GM23338 (cell line): ENCODE measurements at regions not wholly inside any gene's neighbourhood (a gene's known extent, or its start where the extent isn't known, plus 50 kb on each side); places are given as distances from the start of the nearest gene placed in this dataset.

Experiments used
- ATAC-seq: fragments of 200-7000 bp; cut with Tn5 transposase; 3 replicates; pipeline ENCODE4 v1.9.1; 2020
- DNase-seq: peaks from one replicate; pipeline ENCODE4 v3.0.0-alpha.2; 2015; ENCODE audit warnings: low spot score
- H2AFZ ChIP-seq: fragments of 200-600 bp; sonication (generic); 2 replicates; pipeline ENCODE4 v1.8.0; 2016; ENCODE audit warnings: antibody characterized with exemption, mild to moderate bottlenecking, moderate library complexity
- H3F3A ChIP-seq: fragments of 200-600 bp; sonication (generic); replicated peaks from 2 replicates; pipeline ENCODE4 v1.8.0; 2017; ENCODE audit warnings: antibody characterized with exemption, mixed run types, low read depth
- H3K27ac ChIP-seq: fragments of 200-600 bp; sonication (generic); 2 replicates; pipeline ENCODE4 v1.6.1; 2016; ENCODE audit warnings: low read depth
- H3K27me3 ChIP-seq: fragments of 200-600 bp; sonication (generic); 2 replicates; pipeline ENCODE4 v1.8.0; 2016; ENCODE audit warnings: mild to moderate bottlenecking, mixed run types, moderate library complexity; ENCODE audit not compliant: insufficient read depth
- H3K36me3 ChIP-seq: fragments of 200-600 bp; sonication (generic); 2 replicates; pipeline ENCODE4 v1.8.0; 2016; ENCODE audit warnings: mild to moderate bottlenecking; ENCODE audit not compliant: insufficient read depth
- H3K4me1 ChIP-seq: fragments of 200-600 bp; sonication (generic); 2 replicates; pipeline ENCODE4 v1.8.0; 2016; ENCODE audit warnings: mild to moderate bottlenecking, moderate library complexity; ENCODE audit not compliant: insufficient read depth
- H3K4me2 ChIP-seq: fragments of 200-600 bp; sonication (generic); 2 replicates; pipeline ENCODE4 v1.7.1; 2017; ENCODE audit warnings: mixed run types
- H3K4me3 ChIP-seq: fragments of 200-600 bp; sonication (generic); 2 replicates; pipeline ENCODE4 v1.6.1; 2016; ENCODE audit warnings: mixed run types
- H3K79me2 ChIP-seq: fragments of 200-600 bp; sonication (generic); replicated peaks from 2 replicates; pipeline ENCODE4 v1.8.0; 2017; ENCODE audit warnings: mild to moderate bottlenecking; ENCODE audit not compliant: insufficient read depth
- H3K9me2 ChIP-seq: fragments of 200-600 bp; sonication (generic); 2 replicates; pipeline ENCODE4 v1.8.0; 2017; ENCODE audit not compliant: insufficient read depth
- H4K20me1 ChIP-seq: fragments of 200-600 bp; sonication (generic); replicated peaks from 2 replicates; pipeline ENCODE4 v1.8.0; 2017; ENCODE audit warnings: mild to moderate bottlenecking; ENCODE audit not compliant: insufficient read depth
- H3K27ac Mint-ChIP-seq: 2 replicates; pipeline ENCODE4 v1.8.0; 2020; ENCODE audit warnings: inconsistent platforms, mild to moderate bottlenecking, moderate library complexity, mixed read lengths
- H3K27me3 Mint-ChIP-seq: 3 replicates; pipeline ENCODE4 v1.8.0; 2022; ENCODE audit warnings: low read depth, mild to moderate bottlenecking, moderate library complexity, mixed read lengths, inconsistent platforms; ENCODE audit not compliant: insufficient read depth, poor library complexity
- H3K36me3 Mint-ChIP-seq: 3 replicates; pipeline ENCODE4 v1.8.0; 2021; ENCODE audit warnings: low read depth, mild to moderate bottlenecking, inconsistent platforms, moderate library complexity, mixed read lengths
- H3K4me1 Mint-ChIP-seq: 3 replicates; pipeline ENCODE4 v1.8.0; 2020; ENCODE audit warnings: mild to moderate bottlenecking, inconsistent platforms, mixed read lengths
- H3K4me3 Mint-ChIP-seq: 3 replicates; pipeline ENCODE4 v1.8.0; 2021; ENCODE audit warnings: moderate library complexity, mild to moderate bottlenecking, inconsistent platforms, mixed read lengths
- H3K9me3 Mint-ChIP-seq: 3 replicates; pipeline ENCODE4 v1.8.0; 2020; ENCODE audit warnings: moderate library complexity, mild to moderate bottlenecking, inconsistent platforms, mixed read lengths
- CREB1 ChIP-seq: fragments of 250-450 bp; sonication (Bioruptor Pico); IDR thresholded peaks from 2 replicates; pipeline ENCODE4 v1.5.0; 2020; ENCODE audit warnings: low read depth, mild to moderate bottlenecking, moderate library complexity
- EZH2 ChIP-seq: fragments of 200-600 bp; sonication (generic); IDR thresholded peaks from one replicate; pipeline ENCODE4 v1.8.0; 2017; ENCODE audit warnings: antibody characterized with exemption, mild to moderate bottlenecking, low read depth; ENCODE audit not compliant: unreplicated experiment
- EZH2phosphoT487 ChIP-seq: fragments of 200-600 bp; sonication (generic); IDR thresholded peaks from one replicate; pipeline ENCODE4 v1.8.1; 2018; ENCODE audit warnings: antibody characterized with exemption; ENCODE audit not compliant: unreplicated experiment
- JUNB ChIP-seq: IDR thresholded peaks from one replicate; pipeline ENCODE4 v1.6.1; 2016; ENCODE audit warnings: antibody characterized with exemption; ENCODE audit not compliant: unreplicated experiment
- NANOG ChIP-seq: IDR thresholded peaks from 2 replicates; pipeline ENCODE4 v1.6.1; 2016; ENCODE audit warnings: antibody characterized with exemption, borderline replicate concordance
- REST ChIP-seq: IDR thresholded peaks from one replicate; pipeline ENCODE4 v1.6.1; 2018; ENCODE audit warnings: antibody characterized with exemption; ENCODE audit not compliant: unreplicated experiment
- STAT1 ChIP-seq: IDR thresholded peaks from one replicate; pipeline ENCODE4 v1.6.1; 2016; ENCODE audit warnings: antibody characterized with exemption; ENCODE audit not compliant: unreplicated experiment
- ZNF114 ChIP-seq: fragments of 250-450 bp; sonication (Bioruptor Pico); IDR thresholded peaks from 2 replicates; pipeline ENCODE4 v1.5.0; 2020; ENCODE audit warnings: mild to moderate bottlenecking, moderate library complexity
- ZNF331 ChIP-seq: fragments of 250-450 bp; sonication (Bioruptor Pico); IDR thresholded peaks from 2 replicates; pipeline ENCODE4 v1.5.0; 2020; ENCODE audit warnings: low read depth, mild to moderate bottlenecking, moderate library complexity
- ZNF462 ChIP-seq: fragments of 250-450 bp; sonication (Bioruptor Pico); IDR thresholded peaks from 2 replicates; pipeline ENCODE4 v1.5.0; 2020; ENCODE audit warnings: mild to moderate bottlenecking, moderate library complexity
- TF ChIP-seq, protein P1 (sequence below), 2 experiments: fragments of 200-600 bp in 1 of 2; sonication (generic) in 1 of 2; conservative IDR thresholded peaks; 2 replicates each; pipeline versions ENCODE4 v1.5.1 to v1.6.1; 2016 to 2017; ENCODE audit warnings: antibody characterized with exemption in 2 of 2, low read depth in 2 of 2, mild to moderate bottlenecking in 2 of 2, moderate library complexity in 1 of 2

DNA sequence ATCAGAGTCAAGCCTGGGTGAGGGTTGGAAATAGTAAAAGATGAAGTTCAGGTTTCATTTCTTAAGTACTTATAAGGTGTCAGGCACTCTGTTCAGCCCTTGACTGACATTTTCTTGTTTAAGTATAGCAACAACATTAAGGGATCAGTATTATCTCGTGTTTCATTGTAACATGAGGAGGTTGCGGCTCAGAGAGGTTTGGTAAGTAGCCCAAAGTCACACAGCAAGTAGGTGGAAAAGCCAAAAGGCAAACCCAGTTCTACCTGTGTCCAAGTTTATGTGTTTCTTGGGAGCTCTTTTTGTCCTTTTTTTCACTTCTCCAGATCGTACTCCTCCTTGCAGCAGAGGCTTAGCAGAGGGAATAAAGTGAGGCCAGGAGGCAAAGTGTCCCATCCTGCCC lies 337.5 kb upstream of the KLF3 start (continued):
- TF ChIP-seq ZNF462 (CRISPR knock-in tag) = no peak
- TF ChIP-seq ZNF114 (CRISPR knock-in tag) = no peak
- TF ChIP-seq STAT1 = no peak
- no peak for TF ChIP-seq NANOG
- TF ChIP-seq JUNB = no peak
- TF ChIP-seq EZH2phosphoT487 = no peak
- TF ChIP-seq ZNF331 = no peak
- TF ChIP-seq, protein P1, sequence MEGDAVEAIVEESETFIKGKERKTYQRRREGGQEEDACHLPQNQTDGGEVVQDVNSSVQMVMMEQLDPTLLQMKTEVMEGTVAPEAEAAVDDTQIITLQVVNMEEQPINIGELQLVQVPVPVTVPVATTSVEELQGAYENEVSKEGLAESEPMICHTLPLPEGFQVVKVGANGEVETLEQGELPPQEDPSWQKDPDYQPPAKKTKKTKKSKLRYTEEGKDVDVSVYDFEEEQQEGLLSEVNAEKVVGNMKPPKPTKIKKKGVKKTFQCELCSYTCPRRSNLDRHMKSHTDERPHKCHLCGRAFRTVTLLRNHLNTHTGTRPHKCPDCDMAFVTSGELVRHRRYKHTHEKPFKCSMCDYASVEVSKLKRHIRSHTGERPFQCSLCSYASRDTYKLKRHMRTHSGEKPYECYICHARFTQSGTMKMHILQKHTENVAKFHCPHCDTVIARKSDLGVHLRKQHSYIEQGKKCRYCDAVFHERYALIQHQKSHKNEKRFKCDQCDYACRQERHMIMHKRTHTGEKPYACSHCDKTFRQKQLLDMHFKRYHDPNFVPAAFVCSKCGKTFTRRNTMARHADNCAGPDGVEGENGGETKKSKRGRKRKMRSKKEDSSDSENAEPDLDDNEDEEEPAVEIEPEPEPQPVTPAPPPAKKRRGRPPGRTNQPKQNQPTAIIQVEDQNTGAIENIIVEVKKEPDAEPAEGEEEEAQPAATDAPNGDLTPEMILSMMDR (conservative IDR thresholded peaks at IDR 0.05; ENCODE audit: low read depth in 2 of 2) = no peak
- no peak for TF ChIP-seq CREB1 (CRISPR knock-in tag)

DNA sequence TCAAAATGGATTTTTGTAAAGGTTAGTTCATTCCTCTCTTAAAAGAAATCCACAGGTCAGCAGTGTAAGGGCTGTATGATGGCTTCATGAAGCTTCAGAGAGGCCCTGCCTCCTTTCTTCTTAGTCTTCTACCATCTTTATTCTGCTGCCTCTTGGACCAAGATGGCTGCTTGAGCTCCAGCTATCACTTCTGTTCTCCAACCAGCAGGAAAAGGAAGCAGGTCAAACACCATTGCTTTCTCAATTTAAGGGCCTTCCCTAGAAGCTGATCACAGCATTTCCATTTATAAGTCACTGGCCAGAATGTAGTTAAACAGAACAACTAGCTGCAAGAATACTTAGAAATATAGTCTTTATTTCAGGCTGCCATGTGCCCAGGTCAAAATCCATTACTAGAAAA lies 336.8 kb upstream of the KLF3 start:
- Histone ChIP-seq H3K4me1 (peaks cover 6% of the 10 kb centered on the region; the same call in 1 of the 2 replicates), H3K27me3 (no peaks in the 10 kb centered on the region), H3K4me3 (no peak overlapping the region), H3F3A (no peaks in the 10 kb centered on the region), H3K27ac (no peak overlapping the region), H3K4me2 (no peak overlapping the region), H2AFZ (no peak overlapping the region), H3K79me2 (no peaks in the 10 kb centered on the region), H3K9me2 (peaks cover 7% of the 10 kb centered on the region; the same call in 1 of the 2 replicates), H3K36me3 (no peaks in the 10 kb centered on the region), H4K20me1 (no peaks in the 10 kb centered on the region)
- Mint-ChIP-seq H3K4me3 (no peak overlapping the region), H3K27ac (no peak overlapping the region), H3K4me1 (peaks cover 18% of the 10 kb centered on the region), H3K36me3 (peaks cover 15% of the 10 kb centered on the region), H3K9me3 (peaks cover 22% of the 10 kb centered on the region), H3K27me3 (no peaks in the 10 kb centered on the region)
- ATAC-seq (no peak), DNase-seq (no peak)
- TF ChIP-seq, protein P1 (conservative IDR thresholded peaks at IDR 0.05; ENCODE audit: low read depth in 2 of 2) = no peak
- TF ChIP-seq REST (no peak), CREB1 (CRISPR knock-in tag) (no peak), EZH2 (no peak), EZH2phosphoT487 (no peak)
